Activated CD4-positive, alpha-beta memory T cell treated with anti-CD3 and anti-CD28 coated beads for 36 hours (primary cell): ENCODE measurements at regions not wholly inside any gene's neighbourhood (a gene's known extent, or its start where the extent isn't known, plus 50 kb on each side); places are given as distances from the start of the nearest gene placed in this dataset.

Source experiments
- CTCF ChIA-PET: fragments of 350-600 bp; sonication (Branson Sonifier 250); formaldehyde crosslinking; loops from one replicate; lab custom pipeline; 2021; ENCODE audit warnings: antibody characterized with exemption, inconsistent platforms; lab: Charles Lee
- POLR2A ChIA-PET: fragments of 350-600 bp; sonication (Branson Sonifier 250); formaldehyde crosslinking; loops from one replicate; lab custom pipeline; 2021; ENCODE audit warnings: antibody characterized with exemption; lab: Charles Lee
- DNase-seq: peaks from one replicate; pipeline ENCODE4 v3.0.0-alpha.2; 2020
- H3K27ac Mint-ChIP-seq: one replicate; pipeline ENCODE4 v1.8.0; 2021; ENCODE audit warnings: mixed read lengths
- H3K27me3 Mint-ChIP-seq: one replicate; pipeline ENCODE4 v1.8.0; 2021; ENCODE audit warnings: mixed read lengths
- H3K36me3 Mint-ChIP-seq: one replicate; pipeline ENCODE4 v1.8.0; 2021; ENCODE audit warnings: mixed read lengths
- H3K4me1 Mint-ChIP-seq: one replicate; pipeline ENCODE4 v1.8.0; 2021; ENCODE audit warnings: low read depth, mixed read lengths
- H3K4me3 Mint-ChIP-seq: one replicate; pipeline ENCODE4 v1.8.0; 2021; ENCODE audit warnings: mild to moderate bottlenecking, mixed read lengths
- H3K9me3 Mint-ChIP-seq: one replicate; pipeline ENCODE4 v1.8.0; 2021; ENCODE audit warnings: mixed read lengths
- intact Hi-C: fragments of 100-400 bp; cut with micrococcal nuclease; formaldehyde crosslinking; loops from one replicate; pipeline ENCODE4 v1.15.1; 2023

DNA sequence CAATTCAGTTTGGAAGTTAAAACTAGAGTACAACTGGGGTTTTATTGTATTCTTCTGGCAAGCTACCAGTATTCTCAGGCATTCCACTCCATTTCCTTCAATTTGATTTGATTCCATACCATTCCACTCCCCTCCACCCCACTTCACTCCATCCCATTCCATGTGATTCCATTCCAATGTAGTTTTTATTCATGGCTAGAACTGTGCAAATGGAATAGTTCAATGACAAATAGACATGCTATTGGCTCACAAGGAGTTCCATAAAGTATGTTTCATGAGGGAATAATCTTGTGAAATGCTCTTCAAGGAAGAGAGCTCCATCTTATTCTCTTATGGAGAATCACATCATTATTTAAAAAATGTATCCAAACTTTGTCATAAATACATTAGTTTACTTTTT is 285.0 kb upstream of the BMP2 start:
- no peak overlapping the region for H3K4me3 Mint-ChIP-seq
- CTCF ChIA-PET = no interaction called here
- no peak for DNase-seq
- intact Hi-C loops = no loop called here
- no peaks in the 10 kb centered on the region for H3K27me3 Mint-ChIP-seq
- peaks cover 2% of the 10 kb centered on the region for H3K9me3 Mint-ChIP-seq
- POLR2A ChIA-PET = interaction anchor here (0.7 kb wide), 1 partner anchor 22 kb away, joined by 3 read pairs; no protein-coding TSS in a partner anchor
- no peaks in the 10 kb centered on the region for H3K36me3 Mint-ChIP-seq
- H3K27ac Mint-ChIP-seq = no peak overlapping the region
- H3K4me1 Mint-ChIP-seq = no peaks in the 10 kb centered on the region

DNA sequence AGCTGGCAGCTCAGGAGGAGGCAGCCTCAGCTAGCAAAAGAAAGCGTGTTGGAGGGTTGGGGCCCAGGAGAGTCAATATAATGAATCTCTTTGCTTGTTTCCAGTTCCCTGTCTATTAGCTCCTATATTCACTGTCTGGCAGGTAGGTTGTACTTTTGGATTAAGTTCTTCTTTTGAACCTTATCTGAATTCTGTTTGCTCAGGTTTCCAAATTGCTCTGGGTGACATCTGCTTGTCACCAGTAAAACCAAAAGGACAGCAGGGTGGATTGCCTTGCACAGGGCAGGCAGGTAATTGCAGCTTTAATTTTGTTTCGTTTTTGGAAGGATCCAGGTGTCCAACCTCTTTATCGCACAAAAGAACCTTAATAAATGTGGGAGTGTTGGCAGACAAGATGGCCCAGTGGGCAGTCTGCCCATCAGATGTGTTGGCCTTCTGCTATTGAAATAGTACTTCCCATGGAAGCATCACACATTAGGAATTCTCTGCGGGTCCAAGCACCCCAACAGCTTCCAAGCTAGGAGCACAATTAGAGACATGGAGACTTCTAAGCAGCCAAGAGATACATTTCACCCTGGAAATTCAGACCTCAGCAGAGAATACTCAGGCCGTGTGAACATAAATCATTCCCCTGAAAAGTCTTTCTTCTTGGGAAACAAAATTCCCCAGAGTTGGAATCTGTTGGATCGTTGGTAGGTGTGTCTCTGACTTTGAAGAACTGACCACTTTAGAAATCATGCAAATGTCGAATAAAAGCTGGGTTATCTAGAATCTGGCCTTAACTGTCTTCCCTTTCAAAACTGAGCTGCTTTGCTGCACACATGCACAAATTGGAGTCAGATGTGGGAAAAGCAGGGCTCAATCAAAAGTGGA is 286.9 kb upstream of the BMP2 start:
- peaks cover 2% of the 10 kb centered on the region for H3K9me3 Mint-ChIP-seq
- no peak for DNase-seq
- no peak overlapping the region for H3K4me3 Mint-ChIP-seq
- no peaks in the 10 kb centered on the region for H3K36me3 Mint-ChIP-seq
- H3K4me1 Mint-ChIP-seq = no peaks in the 10 kb centered on the region
- POLR2A ChIA-PET = no interaction called here
- H3K27ac Mint-ChIP-seq = no peak overlapping the region
- H3K27me3 Mint-ChIP-seq = no peaks in the 10 kb centered on the region
- intact Hi-C loops = no loop called here
- CTCF ChIA-PET = no interaction called here

DNA sequence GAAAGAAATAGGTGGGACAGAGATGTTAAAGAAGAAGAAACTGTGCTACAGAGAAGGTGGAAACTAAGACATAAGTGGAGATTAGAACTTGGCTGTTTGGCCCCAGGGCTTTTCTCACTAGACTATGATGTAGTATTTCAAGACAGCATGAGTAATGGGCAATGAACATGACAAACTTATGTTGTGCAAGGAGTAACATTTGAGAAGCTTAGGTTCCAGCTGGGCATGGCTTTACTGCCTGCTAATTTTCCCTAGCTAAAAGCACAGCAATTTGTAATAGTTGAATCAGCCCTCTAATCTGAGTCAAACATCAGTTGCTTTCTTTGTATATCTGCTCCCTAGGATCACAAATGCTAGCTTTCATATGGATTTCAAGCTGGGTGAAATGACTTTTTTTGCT is 294.3 kb upstream of the BMP2 start:
- no peaks in the 10 kb centered on the region for H3K4me1 Mint-ChIP-seq
- intact Hi-C loops = no loop called here
- ChIA-PET POLR2A (no interaction called here), CTCF (no interaction called here)
- H3K27ac Mint-ChIP-seq = no peak overlapping the region
- DNase-seq = no peak
- no peaks in the 10 kb centered on the region for H3K36me3 Mint-ChIP-seq
- no peaks in the 10 kb centered on the region for H3K9me3 Mint-ChIP-seq
- H3K27me3 Mint-ChIP-seq = no peaks in the 10 kb centered on the region
- H3K4me3 Mint-ChIP-seq = no peak overlapping the region

DNA sequence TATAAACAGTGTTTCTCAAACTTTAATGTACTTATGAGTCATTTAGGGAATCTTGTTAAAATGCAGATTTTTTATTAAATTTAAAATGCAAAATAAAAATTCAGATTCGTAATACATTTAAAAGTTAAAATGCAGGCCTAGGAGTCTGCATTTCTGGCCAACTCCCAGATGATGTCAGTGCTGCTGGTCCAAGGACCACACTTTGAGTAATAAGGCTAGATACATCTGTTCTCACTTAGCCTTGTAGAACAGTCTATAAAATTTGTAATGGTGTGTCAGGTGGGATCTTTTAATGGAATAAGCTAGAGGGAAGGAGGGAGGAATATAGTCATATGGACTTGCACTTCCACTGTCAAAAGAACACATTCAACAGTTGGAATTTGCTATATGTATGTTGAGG is 295.6 kb upstream of the BMP2 start:
- Mint-ChIP-seq H3K27me3 (no peaks in the 10 kb centered on the region), H3K4me3 (no peak overlapping the region), H3K4me1 (no peaks in the 10 kb centered on the region), H3K9me3 (no peaks in the 10 kb centered on the region), H3K27ac (no peak overlapping the region), H3K36me3 (no peaks in the 10 kb centered on the region)
- ChIA-PET POLR2A (no interaction called here), CTCF (no interaction called here)
- no peak for DNase-seq
- intact Hi-C loops = no loop called here

DNA sequence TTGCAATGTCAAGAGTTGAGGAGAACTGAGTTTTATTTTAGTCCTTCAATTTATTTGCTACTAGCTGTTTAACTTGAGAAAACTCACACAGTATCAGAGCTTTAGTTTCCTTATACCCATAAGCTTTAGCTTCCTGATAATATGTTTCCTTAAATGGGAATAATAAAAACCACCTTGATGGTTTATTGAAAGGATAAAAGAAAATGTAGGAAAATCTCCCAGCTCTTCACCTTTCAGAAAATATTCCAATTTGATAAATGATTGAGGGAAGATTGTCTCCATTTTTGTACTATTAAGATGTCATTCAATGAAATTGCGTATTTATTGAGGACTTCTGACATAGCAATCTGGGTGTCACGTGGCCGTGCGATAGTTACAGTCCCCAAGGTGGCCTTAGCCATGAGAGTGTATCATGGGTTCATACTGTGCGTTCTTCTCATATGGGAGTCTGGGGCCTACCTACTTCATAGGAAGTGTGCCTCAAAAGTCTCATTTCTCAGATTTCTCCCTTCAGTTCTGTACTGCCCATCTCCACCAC is 296.3 kb upstream of the BMP2 start:
- Mint-ChIP-seq H3K4me1 (no peaks in the 10 kb centered on the region), H3K4me3 (no peak overlapping the region), H3K9me3 (peaks cover 2% of the 10 kb centered on the region), H3K36me3 (no peaks in the 10 kb centered on the region), H3K27me3 (no peaks in the 10 kb centered on the region), H3K27ac (no peak overlapping the region)
- CTCF ChIA-PET = no interaction called here
- POLR2A ChIA-PET = no interaction called here
- intact Hi-C loops = no loop called here
- DNase-seq = no peak

DNA sequence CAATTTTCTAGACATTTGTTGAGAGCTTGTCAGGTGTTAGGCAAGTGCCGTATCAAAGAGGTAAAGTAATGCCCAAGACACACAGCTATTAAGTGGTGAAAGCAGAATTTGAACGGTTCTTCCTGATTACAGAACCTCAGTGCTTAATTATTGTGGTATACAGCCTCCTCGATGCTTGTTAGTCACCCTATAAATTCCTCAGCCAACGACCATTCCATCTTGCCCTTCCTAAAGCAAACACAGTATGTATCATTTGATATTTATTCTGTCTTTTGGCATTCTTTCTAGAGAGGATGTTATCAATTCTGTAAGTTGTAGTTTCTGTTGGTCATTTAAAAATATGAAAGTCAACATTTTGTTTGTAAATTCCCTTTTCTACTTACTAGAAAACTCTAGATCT is 297.8 kb upstream of the BMP2 start:
- Mint-ChIP-seq H3K27ac (no peak overlapping the region), H3K4me3 (no peak overlapping the region), H3K4me1 (no peaks in the 10 kb centered on the region), H3K27me3 (no peaks in the 10 kb centered on the region), H3K36me3 (no peaks in the 10 kb centered on the region), H3K9me3 (peaks cover 2% of the 10 kb centered on the region)
- no peak for DNase-seq
- POLR2A ChIA-PET = no interaction called here
- intact Hi-C loops = no loop called here
- CTCF ChIA-PET = no interaction called here

DNA sequence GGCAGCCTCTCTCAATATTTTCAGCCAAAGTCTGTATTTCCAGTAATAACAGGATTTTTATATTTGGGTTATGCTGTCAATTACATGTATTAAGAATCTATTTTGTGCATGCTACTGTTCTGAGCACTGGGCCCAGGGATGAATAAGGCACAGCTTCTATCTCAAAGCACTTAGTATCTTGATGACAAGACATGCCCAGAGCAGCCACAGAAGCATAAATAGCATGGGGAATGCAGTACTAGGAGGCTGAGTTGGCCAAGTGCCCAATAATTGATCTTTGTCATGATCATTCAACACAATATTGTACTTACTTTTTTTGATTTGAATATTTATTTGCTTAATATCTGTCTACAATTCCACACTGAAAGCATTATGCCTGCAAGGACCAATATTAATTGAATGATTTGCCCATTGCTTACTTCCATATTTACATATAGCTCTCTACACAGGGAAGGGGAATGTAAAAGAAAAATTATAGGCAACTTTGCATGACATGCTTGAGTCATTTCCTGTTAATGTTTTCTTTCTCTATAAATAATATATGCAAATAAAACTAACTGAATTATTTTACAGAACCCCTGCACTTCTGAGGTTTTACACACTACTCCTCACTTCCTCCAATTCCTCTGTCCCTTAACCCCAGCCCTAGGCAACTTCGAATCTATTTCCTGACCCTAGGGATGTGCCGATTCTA is 298.9 kb upstream of the BMP2 start:
- DNase-seq = no peak
- Mint-ChIP-seq H3K36me3 (no peaks in the 10 kb centered on the region), H3K27me3 (no peaks in the 10 kb centered on the region), H3K4me3 (no peak overlapping the region), H3K9me3 (peaks cover 2% of the 10 kb centered on the region), H3K27ac (no peak overlapping the region), H3K4me1 (no peaks in the 10 kb centered on the region)
- intact Hi-C loops = no loop called here
- CTCF ChIA-PET = no interaction called here
- POLR2A ChIA-PET = no interaction called here

DNA sequence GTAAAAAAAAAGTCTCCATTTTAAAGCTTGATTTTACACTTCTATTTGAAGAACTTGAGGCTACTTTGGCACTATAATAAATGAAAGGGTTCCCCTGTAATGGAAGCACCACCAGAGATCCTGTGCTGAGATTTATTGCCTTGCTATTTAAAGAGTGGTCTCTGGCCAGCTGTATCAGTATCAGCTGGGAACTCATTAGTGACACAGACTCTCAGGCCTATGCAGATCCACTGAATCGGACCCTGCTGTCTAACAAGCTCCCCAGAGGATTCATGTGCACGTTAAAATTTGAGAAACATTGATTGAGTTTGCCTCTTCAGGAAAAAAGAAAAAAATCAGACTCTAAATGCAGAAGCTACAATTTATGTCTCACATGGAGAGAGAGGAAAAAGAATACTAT is 299.9 kb upstream of the BMP2 start:
- CTCF ChIA-PET = no interaction called here
- no peak overlapping the region for H3K27ac Mint-ChIP-seq

DNA sequence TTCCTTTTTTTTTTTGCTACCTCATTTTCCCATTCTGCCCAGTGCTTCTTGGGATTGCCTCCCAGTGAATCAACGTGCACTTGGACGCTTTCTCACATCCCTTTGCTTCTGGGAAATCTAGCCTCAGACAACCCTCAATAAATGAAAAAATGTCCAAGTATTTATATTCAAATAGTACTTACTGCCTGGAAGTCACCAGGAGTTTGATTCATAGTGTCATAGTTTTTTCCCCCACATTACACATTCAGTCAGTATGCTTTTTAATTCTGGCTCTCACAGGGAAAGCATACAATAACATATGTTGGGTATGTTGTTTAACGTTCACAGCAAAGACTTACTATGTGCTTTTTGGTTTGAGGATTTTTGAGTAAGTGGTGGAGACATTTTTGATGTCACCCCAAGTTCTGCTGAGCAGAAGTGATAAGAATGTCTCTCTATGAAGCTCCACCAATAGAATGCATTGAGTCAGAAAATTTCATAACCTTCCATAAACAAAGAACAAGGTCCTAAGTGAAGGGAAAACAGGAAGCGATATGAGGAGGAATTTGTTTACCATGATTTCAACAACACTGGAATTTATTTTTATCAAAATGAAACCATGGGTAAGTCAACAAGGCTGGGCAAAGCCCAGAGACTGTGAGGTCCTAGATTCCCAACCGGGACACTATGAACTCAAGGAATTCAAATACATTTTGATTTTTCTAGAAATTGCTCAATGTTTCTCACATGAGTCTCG is 301.2 kb upstream of the BMP2 start:
- Mint-ChIP-seq H3K9me3 (peaks cover 2% of the 10 kb centered on the region), H3K36me3 (no peaks in the 10 kb centered on the region), H3K27me3 (no peaks in the 10 kb centered on the region), H3K4me3 (no peak overlapping the region), H3K27ac (no peak overlapping the region), H3K4me1 (no peaks in the 10 kb centered on the region)
- intact Hi-C loops = no loop called here
- POLR2A ChIA-PET = no interaction called here
- no peak for DNase-seq
- CTCF ChIA-PET = no interaction called here

More for the DNA sequence above, 299.9 kb upstream of the BMP2 start:
- POLR2A ChIA-PET = no interaction called here
- intact Hi-C loops = no loop called here
- Mint-ChIP-seq H3K4me1 (no peaks in the 10 kb centered on the region), H3K9me3 (peaks cover 2% of the 10 kb centered on the region), H3K27me3 (no peaks in the 10 kb centered on the region), H3K36me3 (no peaks in the 10 kb centered on the region), H3K4me3 (no peak overlapping the region)
- no peak for DNase-seq

DNA sequence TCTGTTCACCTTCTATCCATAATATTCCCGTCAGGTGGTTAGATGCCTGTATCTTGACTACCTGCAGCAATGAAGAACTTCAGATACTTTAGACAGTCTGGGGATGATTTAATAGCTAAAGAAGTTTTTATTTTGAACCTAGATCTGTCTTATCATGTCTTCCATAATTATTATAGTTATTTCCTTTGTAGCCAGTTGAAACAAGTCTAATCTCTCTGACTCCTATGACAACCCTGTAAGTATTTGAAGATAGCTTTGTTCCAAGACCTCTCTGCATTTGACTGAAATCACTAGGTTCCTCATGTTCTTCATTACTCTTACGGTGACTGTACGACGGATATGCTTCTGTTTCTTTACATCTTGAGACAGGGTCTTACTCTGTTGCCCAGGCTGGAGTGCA is 316.6 kb upstream of the BMP2 start:
- POLR2A ChIA-PET = no interaction called here
- CTCF ChIA-PET = no interaction called here
- no peak for DNase-seq
- Mint-ChIP-seq H3K4me1 (no peaks in the 10 kb centered on the region), H3K9me3 (peaks cover 12% of the 10 kb centered on the region), H3K27ac (no peak overlapping the region), H3K4me3 (no peak overlapping the region), H3K27me3 (no peaks in the 10 kb centered on the region), H3K36me3 (no peaks in the 10 kb centered on the region)
- intact Hi-C loops = no loop called here

DNA sequence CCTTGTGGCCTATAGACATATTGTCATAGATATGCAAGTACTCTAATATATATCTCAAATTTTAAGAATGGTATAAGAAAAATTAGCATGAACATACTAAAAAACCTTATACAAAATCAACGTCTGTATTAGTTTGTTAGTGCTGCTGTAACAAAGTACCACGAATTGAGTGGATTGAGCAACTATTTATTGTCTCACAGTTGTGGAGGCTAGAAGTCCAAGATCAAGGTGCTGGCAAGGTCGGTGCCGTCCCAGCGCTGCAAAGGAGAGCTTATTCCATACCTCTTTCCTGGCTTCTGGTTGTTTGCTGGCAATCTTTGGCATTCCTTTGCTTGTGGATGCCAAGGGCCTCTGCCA is 317.6 kb upstream of the FERMT1 start:
- intact Hi-C loops = no loop called here
- ChIA-PET CTCF (no interaction called here), POLR2A (no interaction called here)
- peaks cover 5% of the 10 kb centered on the region for H3K9me3 Mint-ChIP-seq
- no peaks in the 10 kb centered on the region for H3K4me1 Mint-ChIP-seq
- no peak overlapping the region for H3K27ac Mint-ChIP-seq
- H3K36me3 Mint-ChIP-seq = no peaks in the 10 kb centered on the region
- no peaks in the 10 kb centered on the region for H3K27me3 Mint-ChIP-seq
- no peak for DNase-seq
- no peak overlapping the region for H3K4me3 Mint-ChIP-seq

DNA sequence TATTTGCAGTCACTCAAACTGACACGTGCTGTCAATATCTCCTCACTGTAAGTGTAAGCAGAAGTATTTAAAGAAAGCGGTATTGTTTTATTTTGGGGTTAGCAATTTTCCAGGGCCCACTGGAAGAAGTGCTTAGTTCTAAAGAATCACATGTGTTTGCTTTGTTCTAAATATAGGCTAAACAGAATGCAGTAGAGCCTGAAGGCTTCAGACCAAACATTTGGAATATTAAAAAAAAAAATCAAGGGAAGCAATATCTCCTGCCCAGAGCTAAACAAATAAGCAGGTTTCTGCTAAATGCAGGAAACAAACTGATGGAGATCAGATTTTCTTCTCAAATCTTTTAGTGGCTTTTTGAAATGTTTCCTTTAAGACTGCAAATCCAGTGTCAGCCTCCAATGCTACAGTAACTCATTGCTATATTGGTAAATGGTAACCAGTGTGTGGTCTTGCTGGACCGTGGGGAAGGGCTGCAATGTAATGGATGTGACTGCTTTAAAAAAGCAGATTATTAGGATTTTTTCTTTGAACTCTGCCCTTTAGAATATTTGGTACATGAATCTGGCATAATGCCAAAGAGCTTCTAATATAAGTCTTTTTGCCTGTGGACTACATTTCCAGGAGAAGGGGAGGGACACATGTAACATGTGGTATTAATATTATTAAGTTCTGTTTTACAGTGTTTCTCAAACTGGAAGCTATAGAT is 317.1 kb upstream of the FERMT1 start:
- Mint-ChIP-seq H3K4me1 (no peaks in the 10 kb centered on the region), H3K4me3 (no peak overlapping the region), H3K27ac (no peak overlapping the region), H3K9me3 (peaks cover 5% of the 10 kb centered on the region), H3K36me3 (no peaks in the 10 kb centered on the region), H3K27me3 (no peaks in the 10 kb centered on the region)
- intact Hi-C loops = no loop called here
- DNase-seq = no peak
- ChIA-PET POLR2A (no interaction called here), CTCF (no interaction called here)
